ENCODE measurements at regions not wholly inside any gene's neighbourhood (a gene's known extent, or its start where the extent isn't known, plus 50 kb on each side); places are given as distances from the start of the nearest gene placed in this dataset.

- no peak for DNase-seq (ENCODE audit: low read depth)
- TF ChIP-seq, protein P1, sequence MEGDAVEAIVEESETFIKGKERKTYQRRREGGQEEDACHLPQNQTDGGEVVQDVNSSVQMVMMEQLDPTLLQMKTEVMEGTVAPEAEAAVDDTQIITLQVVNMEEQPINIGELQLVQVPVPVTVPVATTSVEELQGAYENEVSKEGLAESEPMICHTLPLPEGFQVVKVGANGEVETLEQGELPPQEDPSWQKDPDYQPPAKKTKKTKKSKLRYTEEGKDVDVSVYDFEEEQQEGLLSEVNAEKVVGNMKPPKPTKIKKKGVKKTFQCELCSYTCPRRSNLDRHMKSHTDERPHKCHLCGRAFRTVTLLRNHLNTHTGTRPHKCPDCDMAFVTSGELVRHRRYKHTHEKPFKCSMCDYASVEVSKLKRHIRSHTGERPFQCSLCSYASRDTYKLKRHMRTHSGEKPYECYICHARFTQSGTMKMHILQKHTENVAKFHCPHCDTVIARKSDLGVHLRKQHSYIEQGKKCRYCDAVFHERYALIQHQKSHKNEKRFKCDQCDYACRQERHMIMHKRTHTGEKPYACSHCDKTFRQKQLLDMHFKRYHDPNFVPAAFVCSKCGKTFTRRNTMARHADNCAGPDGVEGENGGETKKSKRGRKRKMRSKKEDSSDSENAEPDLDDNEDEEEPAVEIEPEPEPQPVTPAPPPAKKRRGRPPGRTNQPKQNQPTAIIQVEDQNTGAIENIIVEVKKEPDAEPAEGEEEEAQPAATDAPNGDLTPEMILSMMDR (IDR thresholded peaks at IDR 0.05; ENCODE audit: insufficient read depth, low read depth, low read length, missing control alignments), result no peak
These were observed 66.8 kb upstream of the NTM start for GRCh38 chr11:131303611-131304119.

DNA sequence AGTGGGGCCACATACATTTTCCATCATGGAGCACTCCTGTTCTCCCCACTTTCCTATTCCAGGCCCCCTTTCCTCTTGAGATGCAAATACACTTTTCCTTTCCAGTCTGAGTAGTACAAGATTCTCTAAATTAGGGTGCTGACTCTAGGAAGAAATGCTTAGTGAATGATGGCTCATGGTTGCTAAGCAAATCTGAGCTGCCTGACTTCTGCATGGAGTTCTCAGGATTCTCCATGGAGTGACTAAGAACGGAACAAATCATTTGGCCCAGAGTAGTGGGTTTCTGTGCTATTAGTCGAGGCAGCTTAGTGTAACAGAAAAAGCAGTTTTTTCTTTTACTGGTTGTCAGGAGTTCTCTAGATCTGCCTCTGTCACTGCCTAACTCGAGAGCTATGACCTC lies 65.4 kb upstream of the NTM start:
- DNase-seq (ENCODE audit: low read depth), result no peak
- no peak overlapping the region for H3K4me3 ChIP-seq (ENCODE audit: low read length)
- TF ChIP-seq, protein P1 (IDR thresholded peaks at IDR 0.05; ENCODE audit: insufficient read depth, low read depth, low read length, missing control alignments), result no peak

More at GRCh38 chr11:131303611-131304119, 66.8 kb upstream of the NTM start:
- H3K4me3 ChIP-seq (ENCODE audit: low read length), result no peak overlapping the region

- TF ChIP-seq, protein P1 (IDR thresholded peaks at IDR 0.05; ENCODE audit: insufficient read depth, low read depth, low read length, missing control alignments), result no peak
- DNase-seq (ENCODE audit: low read depth), result no peak
- H3K4me3 ChIP-seq (ENCODE audit: low read length), result no peak overlapping the region
These were observed 62.9 kb upstream of the NTM start for GRCh38 chr11:131307506-131307905.

DNA sequence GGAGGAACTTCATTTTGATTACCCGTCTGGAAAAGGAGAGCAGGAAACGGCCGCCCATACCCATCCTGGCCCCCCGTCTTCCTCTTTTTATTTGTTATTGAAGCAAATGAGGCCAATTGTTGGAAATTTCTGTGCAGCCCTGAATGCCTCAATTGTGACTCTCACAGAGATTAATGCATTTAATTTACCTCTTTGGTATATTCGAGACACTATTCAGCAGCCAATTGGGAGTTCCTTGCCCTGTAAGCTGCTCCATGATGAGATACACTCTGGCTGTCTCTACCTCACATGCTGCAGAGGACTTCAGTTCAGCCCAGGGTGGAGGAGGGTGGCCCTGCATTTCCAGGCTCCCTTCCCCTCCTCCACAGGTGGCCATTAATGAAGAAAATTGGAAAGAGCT lies 60.6 kb upstream of the NTM start:
- DNase-seq (ENCODE audit: low read depth), result no peak

GRCh38 chr11:131311776-131312514 lies 58.5 kb upstream of the NTM start:
- DNase-seq (ENCODE audit: low read depth), result peak; percentile 17
- TF ChIP-seq, protein P1 (IDR thresholded peaks at IDR 0.05; ENCODE audit: insufficient read depth, low read depth, low read length, missing control alignments), result no peak
- no peak overlapping the region for H3K4me3 ChIP-seq (ENCODE audit: low read length)

More for the DNA sequence above, 60.6 kb upstream of the NTM start:
- TF ChIP-seq, protein P1 (IDR thresholded peaks at IDR 0.05; ENCODE audit: insufficient read depth, low read depth, low read length, missing control alignments), result no peak
- H3K4me3 ChIP-seq (ENCODE audit: low read length), result no peak overlapping the region
